Liver (tissue), 3 donors: ENCODE measurements at regions not wholly inside any gene's neighbourhood (a gene's known extent, or its start where the extent isn't known, plus 50 kb on each side); places are given as distances from the start of the nearest gene placed in this dataset.
"Not testable (repeated sequence)": the region's sequence is repeated elsewhere in the genome, so short reads cannot be mapped to it uniquely, and the experiment has no call there.

Experiments used
- CTCF ChIP-seq: fragments of 150-350 bp; IDR thresholded peaks from 2 replicates; pipeline ENCODE4 v1.5.1; 2017; ENCODE audit warnings: improper control_type of control experiment, low read depth, low read length; ENCODE audit not compliant: missing input control
- EGR1 ChIP-seq, 2 donors: IDR thresholded peaks; 2 replicates each; pipeline ENCODE4 v1.6.1; 2016 to 2018; ENCODE audit warnings: antibody characterized with exemption in 2 of 2, low read depth in 2 of 2
- FOXA1 ChIP-seq: IDR thresholded peaks from 2 replicates; pipeline ENCODE4 v1.6.1; 2016; ENCODE audit warnings: antibody characterized with exemption
- FOXA2 ChIP-seq: IDR thresholded peaks from 2 replicates; pipeline ENCODE4 v1.6.1; 2016; ENCODE audit warnings: antibody characterized with exemption
- GABPA ChIP-seq, 2 donors: IDR thresholded peaks in 1 of 2; conservative IDR thresholded peaks in 1 of 2; 2 replicates each; pipeline ENCODE4 v1.6.1; 2016; ENCODE audit warnings: antibody characterized with exemption in 2 of 2, mild to moderate bottlenecking in 1 of 2, moderate library complexity in 1 of 2
- JUND ChIP-seq, 2 donors: IDR thresholded peaks; 2 replicates each; pipeline ENCODE4 v1.6.1; 2016; ENCODE audit warnings: antibody characterized with exemption in 2 of 2
- NR2F2 ChIP-seq: IDR thresholded peaks from 2 replicates; pipeline ENCODE4 v1.6.1; 2016; ENCODE audit warnings: antibody characterized with exemption
- RAD21 ChIP-seq, 2 donors: IDR thresholded peaks; 2 replicates each; pipeline ENCODE4 v1.6.1; 2016; ENCODE audit warnings: antibody characterized with exemption in 2 of 2, mild to moderate bottlenecking in 2 of 2
- REST ChIP-seq: IDR thresholded peaks from 2 replicates; pipeline ENCODE4 v1.6.1; 2016; ENCODE audit warnings: antibody characterized with exemption, mild to moderate bottlenecking
- RXRA ChIP-seq, 2 donors: IDR thresholded peaks; 2 replicates each; pipeline ENCODE4 v1.6.1; 2017 to 2018; ENCODE audit warnings: antibody characterized with exemption in 2 of 2, mild to moderate bottlenecking in 1 of 2
- TAF1 ChIP-seq: conservative IDR thresholded peaks from 2 replicates; pipeline ENCODE4 v1.6.1; 2016; ENCODE audit warnings: antibody characterized with exemption, mild to moderate bottlenecking
- YY1 ChIP-seq: IDR thresholded peaks from 2 replicates; pipeline ENCODE4 v1.6.1; 2016; ENCODE audit warnings: antibody characterized with exemption, mild to moderate bottlenecking
- TF ChIP-seq, protein P1 (sequence below): IDR thresholded peaks from 2 replicates; pipeline ENCODE4 v1.6.1; 2016; ENCODE audit warnings: antibody characterized with exemption
- TF ChIP-seq, protein P2 (sequence below): IDR thresholded peaks from 2 replicates; pipeline ENCODE4 v1.6.1; 2016; ENCODE audit warnings: antibody characterized with exemption
- donor health status: healthy.
- donor health status: healthy.

DNA sequence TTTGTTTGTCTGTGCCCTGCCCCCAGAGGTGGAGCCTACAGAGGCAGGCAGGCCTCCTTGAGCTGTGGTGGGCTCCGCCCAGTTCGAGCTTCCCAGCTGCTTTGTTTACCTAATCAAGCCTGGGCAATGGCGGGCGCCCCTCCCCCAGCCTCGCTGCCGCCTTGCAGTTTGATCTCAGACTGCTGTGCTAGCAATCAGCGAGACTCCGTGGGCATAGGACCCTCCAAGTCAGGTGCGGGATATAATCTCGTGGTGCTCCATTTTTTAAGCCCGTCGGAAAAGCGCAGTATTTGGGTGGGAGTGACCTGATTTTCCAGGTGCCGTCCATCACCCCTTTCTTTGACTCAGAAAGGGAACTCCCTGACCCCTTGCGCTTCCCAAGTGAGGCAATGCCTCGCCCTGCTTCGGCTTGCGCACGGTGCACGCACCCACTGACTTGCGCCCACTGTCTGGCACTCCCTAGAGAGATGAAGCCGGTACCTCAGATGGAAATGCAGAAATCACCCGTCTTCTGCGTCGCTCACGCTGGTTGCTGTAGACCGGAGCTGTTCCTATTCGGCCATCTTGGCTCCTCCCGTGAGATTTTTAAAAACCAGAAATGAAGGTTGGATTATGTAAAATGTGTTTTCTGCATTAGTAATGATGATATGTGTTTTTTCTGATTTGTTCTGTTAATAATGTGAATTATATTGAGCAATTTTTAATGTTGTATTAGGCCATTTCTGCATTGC, 59.7 kb downstream of the CYTL1 start:
- not testable (repeated sequence) for TF ChIP-seq CTCF; RXRA (IDR thresholded peaks at IDR 0.05); GABPA (IDR thresholded peaks at IDR 0.05 in 1 of 2, conservative IDR thresholded peaks at IDR 0.05 in 1 of 2); JUND (IDR thresholded peaks at IDR 0.05); REST; RAD21 (IDR thresholded peaks at IDR 0.05); NR2F2; FOXA1; YY1; FOXA2; EGR1 (IDR thresholded peaks at IDR 0.05; ENCODE audit: low read depth in 2 of 2); TAF1
- TF ChIP-seq, protein P1, sequence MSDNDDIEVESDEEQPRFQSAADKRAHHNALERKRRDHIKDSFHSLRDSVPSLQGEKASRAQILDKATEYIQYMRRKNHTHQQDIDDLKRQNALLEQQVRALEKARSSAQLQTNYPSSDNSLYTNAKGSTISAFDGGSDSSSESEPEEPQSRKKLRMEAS = not testable (repeated sequence)
- TF ChIP-seq, protein P2, sequence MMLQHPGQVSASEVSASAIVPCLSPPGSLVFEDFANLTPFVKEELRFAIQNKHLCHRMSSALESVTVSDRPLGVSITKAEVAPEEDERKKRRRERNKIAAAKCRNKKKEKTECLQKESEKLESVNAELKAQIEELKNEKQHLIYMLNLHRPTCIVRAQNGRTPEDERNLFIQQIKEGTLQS = not testable (repeated sequence)
